ENCODE measurements at regions not wholly inside any gene's neighbourhood (a gene's known extent, or its start where the extent isn't known, plus 50 kb on each side); places are given as distances from the start of the nearest gene placed in this dataset.
"Not testable (repeated sequence)": the region's sequence is repeated elsewhere in the genome, so short reads cannot be mapped to it uniquely, and the experiment has no call there.

DNA sequence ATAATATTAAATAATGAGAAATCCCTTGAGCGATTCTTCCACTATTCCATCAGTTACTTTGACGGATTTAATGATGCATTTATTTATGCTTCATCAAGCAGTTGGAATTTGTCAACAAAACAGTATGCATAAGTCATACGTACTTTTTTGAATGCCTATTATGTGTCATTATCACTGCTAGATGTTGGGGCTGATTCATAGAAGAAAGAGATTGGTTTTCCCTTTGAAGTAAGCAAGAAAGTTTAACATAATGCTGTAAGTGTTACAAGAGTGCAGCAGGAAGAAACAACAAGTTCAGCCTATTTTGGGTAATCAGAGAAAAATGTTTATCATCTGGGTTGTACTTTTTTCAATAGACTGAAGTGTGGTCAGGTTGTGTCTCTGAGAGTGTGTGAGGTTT lies 121.2 kb upstream of the RANBP3L start:
- no peak overlapping the region for H3K27ac ChIP-seq (ENCODE audit: low read depth, low read length)
- H3K27me3 ChIP-seq (ENCODE audit: insufficient read depth, low read length) = no peaks in the 10 kb centered on the region; the same call in 1 of the 2 replicates
- H3K79me2 ChIP-seq (ENCODE audit: control insufficient read depth, insufficient read depth, low read length, unreplicated experiment) = no peaks in the 10 kb centered on the region
- H3K4me3 ChIP-seq (ENCODE audit: low read depth, low read length) = no peak overlapping the region
- no peak overlapping the region for H2AFZ ChIP-seq (ENCODE audit: low read length, unreplicated experiment)
- H3K36me3 ChIP-seq (ENCODE audit: insufficient read depth, low read length) = no peaks in the 10 kb centered on the region
- H3K4me1 ChIP-seq (ENCODE audit: control insufficient read depth, insufficient read depth, low read length, unreplicated experiment) = peaks cover 2% of the 10 kb centered on the region

DNA sequence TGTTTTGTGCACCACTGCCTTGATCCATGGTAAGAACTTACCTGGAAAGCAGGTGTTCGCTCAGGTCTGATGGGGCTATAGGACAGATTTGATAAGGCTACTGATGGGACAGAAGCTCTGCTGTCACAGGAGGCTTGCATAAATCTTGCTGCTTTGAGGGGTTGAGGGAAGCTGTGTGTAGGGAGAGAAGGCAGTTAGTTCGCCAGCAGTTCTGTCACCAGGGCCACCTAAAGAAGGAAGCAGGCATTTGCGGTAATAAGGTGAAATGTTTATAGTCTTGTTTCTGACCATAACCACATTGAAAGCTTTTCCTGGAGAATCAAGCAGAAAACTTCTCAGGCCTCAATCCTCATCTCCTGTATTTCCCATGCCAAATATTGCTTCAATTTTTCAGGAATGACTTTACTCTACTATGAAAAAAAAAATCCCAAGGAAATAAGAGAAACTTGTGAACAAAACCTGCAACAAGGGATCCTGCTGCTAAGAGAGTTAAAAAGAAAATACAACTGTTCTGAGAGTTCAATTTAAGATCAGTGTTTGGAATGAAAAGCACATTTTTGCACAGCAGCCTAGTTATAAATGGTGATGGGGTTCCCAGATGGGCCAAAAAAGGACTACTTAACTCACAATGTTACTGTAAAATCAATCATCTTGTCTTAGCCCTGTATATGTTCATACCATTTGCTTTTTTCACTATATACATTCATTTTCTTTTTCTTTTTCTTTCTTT lies 122.0 kb upstream of the RANBP3L start:
- Histone ChIP-seq H3K36me3 (ENCODE audit: insufficient read depth, low read length) (no peaks in the 10 kb centered on the region), H2AFZ (ENCODE audit: low read length, unreplicated experiment) (no peak overlapping the region), H3K27me3 (ENCODE audit: insufficient read depth, low read length) (no peaks in the 10 kb centered on the region; the same call in 1 of the 2 replicates), H3K79me2 (ENCODE audit: control insufficient read depth, insufficient read depth, low read length, unreplicated experiment) (no peaks in the 10 kb centered on the region), H3K27ac (ENCODE audit: low read depth, low read length) (no peak overlapping the region), H3K4me3 (ENCODE audit: low read depth, low read length) (no peak overlapping the region), H3K4me1 (ENCODE audit: control insufficient read depth, insufficient read depth, low read length, unreplicated experiment) (no peaks in the 10 kb centered on the region)

DNA sequence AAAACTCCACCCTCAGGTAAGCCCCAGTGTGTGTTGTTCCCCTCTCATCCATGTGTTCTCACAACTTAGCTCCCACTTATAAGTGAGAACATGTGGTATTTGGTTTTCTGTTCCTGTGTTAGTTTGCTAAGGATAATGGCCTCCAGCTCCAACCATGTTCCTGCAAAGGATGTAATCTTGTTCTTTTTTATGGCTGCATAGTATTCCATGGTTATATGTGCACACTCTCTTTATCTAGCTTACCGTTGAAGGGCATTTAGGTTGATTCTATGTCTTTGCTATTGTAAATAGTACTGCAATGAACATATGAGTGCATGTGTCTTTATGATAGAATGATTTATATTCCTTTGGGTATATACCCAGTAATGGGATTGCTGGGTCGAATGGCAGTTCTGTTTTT lies 124.4 kb upstream of the RANBP3L start:
- not testable (repeated sequence) for H3K4me1 ChIP-seq (ENCODE audit: control insufficient read depth, insufficient read depth, low read length, unreplicated experiment); H3K27ac ChIP-seq (ENCODE audit: low read depth, low read length); H3K36me3 ChIP-seq (ENCODE audit: insufficient read depth, low read length); H2AFZ ChIP-seq (ENCODE audit: low read length, unreplicated experiment); H3K79me2 ChIP-seq (ENCODE audit: control insufficient read depth, insufficient read depth, low read length, unreplicated experiment); H3K4me3 ChIP-seq (ENCODE audit: low read depth, low read length)
- H3K27me3 ChIP-seq (ENCODE audit: insufficient read depth, low read length) = peaks cover 10% of the 10 kb centered on the region

DNA sequence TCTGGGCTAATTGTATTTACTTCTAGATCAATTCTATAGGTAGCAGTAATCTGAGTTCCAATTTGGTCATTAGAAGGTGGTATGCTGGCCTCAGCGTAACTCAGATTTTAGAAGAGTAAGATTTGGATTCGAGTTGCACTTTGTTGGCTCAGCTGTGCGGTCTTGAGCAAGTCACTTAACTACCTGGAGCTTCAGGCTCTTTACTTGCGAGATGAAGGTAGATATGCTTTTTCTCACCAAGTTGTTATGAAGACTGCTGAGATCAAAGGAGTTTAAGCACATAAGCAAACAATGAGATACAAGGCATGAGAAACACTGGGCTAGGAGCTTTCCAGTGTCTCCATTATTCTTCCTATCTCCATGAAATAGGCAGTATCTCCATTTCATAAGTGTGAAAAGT lies 133.8 kb upstream of the RANBP3L start:
- Histone ChIP-seq H3K27ac (ENCODE audit: low read depth, low read length) (no peak overlapping the region), H3K27me3 (ENCODE audit: insufficient read depth, low read length) (peaks cover 67% of the 10 kb centered on the region), H2AFZ (ENCODE audit: low read length, unreplicated experiment) (no peak overlapping the region), H3K4me1 (ENCODE audit: control insufficient read depth, insufficient read depth, low read length, unreplicated experiment) (no peaks in the 10 kb centered on the region), H3K36me3 (ENCODE audit: insufficient read depth, low read length) (no peaks in the 10 kb centered on the region), H3K4me3 (ENCODE audit: low read depth, low read length) (no peak overlapping the region), H3K79me2 (ENCODE audit: control insufficient read depth, insufficient read depth, low read length, unreplicated experiment) (no peaks in the 10 kb centered on the region)

DNA sequence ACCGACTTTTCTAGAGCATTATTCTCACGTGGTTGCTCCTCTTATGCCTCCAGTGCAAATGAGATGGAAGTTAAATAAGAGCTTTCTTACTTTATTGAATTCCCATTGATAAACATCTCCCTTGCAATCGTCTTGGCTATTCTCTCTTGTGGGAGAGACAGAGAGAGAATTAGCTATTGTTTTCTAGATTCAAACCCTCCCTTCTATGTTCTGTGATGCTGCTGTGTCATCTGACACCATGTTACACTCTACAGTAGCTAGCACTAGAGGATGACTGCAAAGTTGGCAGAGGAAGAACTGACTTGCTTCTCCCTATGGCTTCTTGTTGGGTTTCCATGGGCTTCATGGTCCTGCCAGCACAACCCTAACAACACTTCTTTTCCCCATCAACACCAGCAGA lies 134.6 kb upstream of the RANBP3L start:
- Histone ChIP-seq H3K36me3 (ENCODE audit: insufficient read depth, low read length) (no peaks in the 10 kb centered on the region), H3K27me3 (ENCODE audit: insufficient read depth, low read length) (peaks cover 61% of the 10 kb centered on the region), H3K27ac (ENCODE audit: low read depth, low read length) (no peak overlapping the region), H3K79me2 (ENCODE audit: control insufficient read depth, insufficient read depth, low read length, unreplicated experiment) (no peaks in the 10 kb centered on the region), H3K4me1 (ENCODE audit: control insufficient read depth, insufficient read depth, low read length, unreplicated experiment) (no peaks in the 10 kb centered on the region), H3K4me3 (ENCODE audit: low read depth, low read length) (no peak overlapping the region), H2AFZ (ENCODE audit: low read length, unreplicated experiment) (no peak overlapping the region)

DNA sequence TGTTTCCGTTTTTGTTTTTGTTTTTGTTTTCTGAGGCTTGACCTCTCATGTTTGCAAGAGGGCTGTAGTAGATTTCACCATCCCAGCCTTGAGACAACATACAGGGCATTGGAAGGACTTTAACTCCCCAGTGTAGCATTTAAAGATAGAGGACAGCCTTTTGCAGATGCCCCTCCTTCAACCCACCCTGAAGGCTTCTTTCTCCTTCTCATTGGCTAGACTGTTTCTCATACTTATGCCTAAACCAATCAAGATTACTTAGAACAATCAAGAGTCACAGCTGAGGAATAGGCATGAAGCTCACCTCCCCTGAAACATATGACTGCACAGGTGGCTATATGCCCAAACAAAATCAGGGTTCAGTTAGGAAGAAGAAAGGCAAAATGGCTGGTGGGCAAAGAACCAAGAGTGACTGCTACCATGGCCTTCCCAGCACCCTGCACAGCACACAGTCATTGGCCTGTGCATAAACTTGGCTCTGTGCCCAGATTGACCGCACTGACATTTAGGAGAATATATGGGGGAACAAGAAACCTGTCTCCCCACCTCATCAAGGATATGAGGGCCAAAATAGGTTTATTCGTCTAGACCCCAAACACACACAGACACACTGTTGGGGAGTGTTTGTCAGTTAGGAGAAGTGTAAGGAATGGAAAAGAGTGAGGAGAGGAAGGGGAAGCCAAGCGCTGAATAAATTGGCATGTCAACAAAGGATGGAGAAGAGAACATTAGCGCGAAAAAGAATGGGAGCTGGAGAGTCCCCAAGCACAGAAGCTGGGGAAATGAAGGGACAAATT lies 137.3 kb upstream of the RANBP3L start:
- Histone ChIP-seq H2AFZ (ENCODE audit: low read length, unreplicated experiment) (no peak overlapping the region), H3K4me1 (ENCODE audit: control insufficient read depth, insufficient read depth, low read length, unreplicated experiment) (peaks cover 6% of the 10 kb centered on the region), H3K27me3 (ENCODE audit: insufficient read depth, low read length) (peaks cover 48% of the 10 kb centered on the region), H3K79me2 (ENCODE audit: control insufficient read depth, insufficient read depth, low read length, unreplicated experiment) (no peaks in the 10 kb centered on the region), H3K27ac (ENCODE audit: low read depth, low read length) (no peak overlapping the region), H3K4me3 (ENCODE audit: low read depth, low read length) (no peak overlapping the region), H3K36me3 (ENCODE audit: insufficient read depth, low read length) (no peaks in the 10 kb centered on the region)

DNA sequence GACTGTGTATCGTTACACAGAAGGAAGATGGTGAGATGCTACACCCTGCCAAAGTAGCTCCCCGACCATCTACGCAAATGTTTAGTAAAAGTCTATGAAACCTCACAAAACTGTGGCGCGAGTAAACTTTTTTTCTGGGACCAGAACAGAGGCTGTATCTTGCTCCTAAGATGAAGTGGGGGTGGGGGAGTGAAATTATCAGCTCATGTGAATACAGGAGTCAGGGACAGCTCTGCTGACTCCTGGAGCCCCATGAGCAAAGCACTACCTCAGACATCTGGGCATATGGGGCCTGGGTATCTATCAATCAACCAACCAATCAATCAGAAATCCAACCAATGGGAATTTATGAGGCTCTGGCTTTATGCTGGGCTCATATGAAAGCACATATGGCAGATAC lies 138.6 kb upstream of the RANBP3L start:
- Histone ChIP-seq H3K4me3 (ENCODE audit: low read depth, low read length) (no peak overlapping the region), H3K36me3 (ENCODE audit: insufficient read depth, low read length) (no peaks in the 10 kb centered on the region), H3K27ac (ENCODE audit: low read depth, low read length) (no peak overlapping the region), H2AFZ (ENCODE audit: low read length, unreplicated experiment) (no peak overlapping the region), H3K79me2 (ENCODE audit: control insufficient read depth, insufficient read depth, low read length, unreplicated experiment) (no peaks in the 10 kb centered on the region), H3K27me3 (ENCODE audit: insufficient read depth, low read length) (peaks cover 36% of the 10 kb centered on the region), H3K4me1 (ENCODE audit: control insufficient read depth, insufficient read depth, low read length, unreplicated experiment) (peaks cover 18% of the 10 kb centered on the region)

DNA sequence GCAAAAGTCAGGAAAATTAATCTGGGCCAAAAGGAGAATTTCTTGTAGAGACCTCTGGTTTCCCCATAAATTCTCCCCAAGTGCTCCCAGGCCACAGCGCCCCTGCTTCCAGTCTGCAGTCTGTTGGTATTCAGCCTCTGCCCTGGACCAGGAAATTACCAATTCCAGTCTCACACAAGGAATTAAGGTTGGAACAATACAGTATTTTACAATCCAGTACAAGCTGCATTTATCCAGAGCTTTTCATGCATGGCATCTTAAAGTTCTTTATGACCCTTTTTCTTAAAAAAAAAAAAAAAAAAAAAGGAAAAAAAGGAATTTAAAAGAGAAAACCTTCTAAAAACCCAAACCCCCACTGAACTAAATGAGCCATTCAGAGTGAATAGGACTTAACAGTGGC lies 139.6 kb upstream of the RANBP3L start:
- Histone ChIP-seq H3K4me3 (ENCODE audit: low read depth, low read length) (no peak overlapping the region), H3K27me3 (ENCODE audit: insufficient read depth, low read length) (peaks cover 26% of the 10 kb centered on the region), H2AFZ (ENCODE audit: low read length, unreplicated experiment) (no peak overlapping the region), H3K79me2 (ENCODE audit: control insufficient read depth, insufficient read depth, low read length, unreplicated experiment) (no peaks in the 10 kb centered on the region), H3K4me1 (ENCODE audit: control insufficient read depth, insufficient read depth, low read length, unreplicated experiment) (peaks cover 18% of the 10 kb centered on the region), H3K27ac (ENCODE audit: low read depth, low read length) (no peak overlapping the region), H3K36me3 (ENCODE audit: insufficient read depth, low read length) (no peaks in the 10 kb centered on the region)

DNA sequence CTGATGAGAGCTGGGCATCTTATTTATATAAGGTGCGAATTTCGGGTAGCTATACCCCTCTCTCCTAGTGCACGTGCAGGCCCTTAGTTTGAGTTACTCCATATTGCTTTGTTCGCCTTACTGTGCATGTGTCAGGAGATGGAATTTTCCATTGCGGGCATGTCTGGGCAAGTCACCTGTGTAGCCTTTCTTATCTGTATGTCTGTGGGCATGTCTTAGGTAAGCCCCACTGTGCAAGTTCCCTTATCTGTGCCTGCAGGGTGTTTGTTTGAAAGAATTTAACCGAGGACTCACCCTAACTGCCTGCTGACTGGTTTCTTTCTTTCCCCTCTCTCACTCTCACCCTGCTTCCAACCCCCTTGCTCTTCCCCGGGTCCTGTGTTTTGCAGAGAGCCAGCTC lies 140.7 kb upstream of the RANBP3L start:
- no peaks in the 10 kb centered on the region for H3K79me2 ChIP-seq (ENCODE audit: control insufficient read depth, insufficient read depth, low read length, unreplicated experiment)
- H3K4me1 ChIP-seq (ENCODE audit: control insufficient read depth, insufficient read depth, low read length, unreplicated experiment) = peaks cover 18% of the 10 kb centered on the region
- H3K4me3 ChIP-seq (ENCODE audit: low read depth, low read length) = no peak overlapping the region
- H2AFZ ChIP-seq (ENCODE audit: low read length, unreplicated experiment) = no peak overlapping the region
- peaks cover 15% of the 10 kb centered on the region for H3K27me3 ChIP-seq (ENCODE audit: insufficient read depth, low read length)
- H3K27ac ChIP-seq (ENCODE audit: low read depth, low read length) = no peak overlapping the region
- no peaks in the 10 kb centered on the region for H3K36me3 ChIP-seq (ENCODE audit: insufficient read depth, low read length)

DNA sequence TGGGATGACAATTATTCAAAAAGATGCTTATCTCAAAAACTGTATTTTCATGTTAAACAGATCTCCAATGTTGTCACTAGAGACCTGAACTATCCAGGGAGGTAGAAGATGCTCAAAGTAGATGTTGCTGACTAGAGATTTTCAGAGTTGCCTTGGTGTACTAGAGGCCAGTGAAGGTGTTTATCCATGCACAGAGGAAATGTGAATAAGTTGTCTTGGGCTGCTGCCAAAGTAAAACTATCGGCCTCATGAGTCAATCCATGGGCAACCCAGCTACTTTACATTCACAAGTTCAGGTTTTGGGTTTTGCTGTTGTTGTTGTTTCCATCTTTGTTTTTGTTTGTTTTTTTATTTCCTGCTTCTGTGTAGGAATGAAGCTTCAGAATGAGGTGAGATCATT lies 141.1 kb upstream of the RANBP3L start:
- H3K79me2 ChIP-seq (ENCODE audit: control insufficient read depth, insufficient read depth, low read length, unreplicated experiment) = no peaks in the 10 kb centered on the region
- peaks cover 18% of the 10 kb centered on the region for H3K4me1 ChIP-seq (ENCODE audit: control insufficient read depth, insufficient read depth, low read length, unreplicated experiment)
- no peak overlapping the region for H2AFZ ChIP-seq (ENCODE audit: low read length, unreplicated experiment)
- peaks cover 11% of the 10 kb centered on the region for H3K27me3 ChIP-seq (ENCODE audit: insufficient read depth, low read length)
- no peaks in the 10 kb centered on the region for H3K36me3 ChIP-seq (ENCODE audit: insufficient read depth, low read length)
- H3K4me3 ChIP-seq (ENCODE audit: low read depth, low read length) = no peak overlapping the region
- H3K27ac ChIP-seq (ENCODE audit: low read depth, low read length) = no peak overlapping the region

DNA sequence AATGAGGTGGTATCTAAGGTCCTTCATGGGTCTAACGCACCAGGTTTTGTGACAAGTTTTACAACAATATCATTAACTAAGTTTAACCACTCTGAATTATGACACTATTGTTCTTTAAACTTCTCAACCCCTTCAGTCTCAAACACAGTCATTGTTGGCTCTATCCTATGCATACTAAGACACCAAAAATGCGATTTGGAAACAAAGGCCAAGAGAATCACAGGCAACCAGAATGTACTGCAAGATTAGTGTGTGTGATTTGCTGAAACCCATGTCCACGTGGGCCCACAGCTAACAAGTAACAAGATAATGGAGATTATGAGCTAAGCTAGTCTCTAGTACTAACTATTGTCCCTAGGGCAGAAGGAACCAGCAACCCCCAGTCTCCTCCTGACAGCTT lies 142.2 kb upstream of the RANBP3L start:
- peaks cover 18% of the 10 kb centered on the region for H3K4me1 ChIP-seq (ENCODE audit: control insufficient read depth, insufficient read depth, low read length, unreplicated experiment)
- no peaks in the 10 kb centered on the region for H3K36me3 ChIP-seq (ENCODE audit: insufficient read depth, low read length)
- H3K27ac ChIP-seq (ENCODE audit: low read depth, low read length) = no peak overlapping the region
- no peaks in the 10 kb centered on the region for H3K79me2 ChIP-seq (ENCODE audit: control insufficient read depth, insufficient read depth, low read length, unreplicated experiment)
- H2AFZ ChIP-seq (ENCODE audit: low read length, unreplicated experiment) = no peak overlapping the region
- no peak overlapping the region for H3K4me3 ChIP-seq (ENCODE audit: low read depth, low read length)
- H3K27me3 ChIP-seq (ENCODE audit: insufficient read depth, low read length) = no peaks in the 10 kb centered on the region; the same call in 1 of the 2 replicates

Data from ACC112 (cell line).